T-cell (primary cell): ENCODE measurements at regions not wholly inside any gene's neighbourhood (a gene's known extent, or its start where the extent isn't known, plus 50 kb on each side); places are given as distances from the start of the nearest gene placed in this dataset.

Experiments
- ATAC-seq, 4 experiments: fragments of 200-7000 bp in 3 of 4; fragments of 150-1000 bp in 1 of 4; cut with Tn5 transposase; replicated peaks in 1 of 4; 1 replicate in 3 of 4; 2 replicates in 1 of 4; pipeline ENCODE4 v1.10.0; 2021; ENCODE audit warnings: moderate library complexity in 3 of 4, mild to moderate bottlenecking in 2 of 4, moderate number of reproducible peaks in 1 of 4
- CTCF ChIA-PET, 2 donors: fragments of 300-600 bp; sonication (Branson Sonifier 250); formaldehyde crosslinking; loops; one replicate each; lab custom pipeline; 2022; ENCODE audit warnings: antibody characterized with exemption in 2 of 2; lab: Charles Lee
- POLR2A ChIA-PET, 2 donors: fragments of 300-600 bp; sonication (Branson Sonifier 250); formaldehyde crosslinking; loops; one replicate each; lab custom pipeline; 2022; ENCODE audit warnings: antibody characterized with exemption in 2 of 2; lab: Charles Lee
- DNase-seq, 35 experiments: peaks; one replicate each; pipeline versions ENCODE4 v3.0.0 to v3.0.0-alpha.2; 2013 to 2023
- H3K27ac ChIP-seq: one replicate; pipeline ENCODE4 v1.5.1; 2013; ENCODE audit warnings: low read length
- H3K27me3 ChIP-seq, 2 experiments: replicated peaks in 1 of 2; 1 replicate in 1 of 2; 2 replicates in 1 of 2; pipeline versions ENCODE4 v1.6.1 to v1.7.0; 2013; ENCODE audit warnings: low read length in 1 of 2, mixed read lengths in 1 of 2; ENCODE audit not compliant: control insufficient read depth in 2 of 2, insufficient read depth in 2 of 2; ENCODE audit errors: extremely low read depth in 1 of 2
- H3K36me3 ChIP-seq, 2 donors: 1 replicate in 1 of 2; 2 replicates in 1 of 2; pipeline versions ENCODE4 v1.6.1 to v1.7.0; 2013; ENCODE audit warnings: low read length in 1 of 2; ENCODE audit not compliant: control insufficient read depth in 2 of 2, insufficient read depth in 1 of 2; ENCODE audit errors: extremely low read depth in 1 of 2
- H3K4me1 ChIP-seq, 2 experiments: 1 replicate in 1 of 2; 2 replicates in 1 of 2; pipeline versions ENCODE4 v1.6.1 to v1.7.0; 2013; ENCODE audit warnings: low read length in 2 of 2, mixed read lengths in 1 of 2; ENCODE audit not compliant: insufficient read depth in 2 of 2, control insufficient read depth in 1 of 2; ENCODE audit errors: extremely low read depth in 1 of 2
- H3K4me3 ChIP-seq, 2 donors: 1 replicate in 1 of 2; 2 replicates in 1 of 2; pipeline versions ENCODE4 v1.5.1 to v1.7.0; 2013; ENCODE audit warnings: mild to moderate bottlenecking in 2 of 2, low read length in 1 of 2, moderate library complexity in 1 of 2; ENCODE audit not compliant: control insufficient read depth in 1 of 2; ENCODE audit errors: extremely low read depth in 1 of 2
- H3K9me3 ChIP-seq: 2 replicates; pipeline ENCODE4 v1.7.0; 2013
- H3K27ac Mint-ChIP-seq, 2 donors: one replicate each; pipeline ENCODE4 v1.8.0; 2020 to 2021; ENCODE audit warnings: mild to moderate bottlenecking in 2 of 2, mixed read lengths in 2 of 2
- H3K27me3 Mint-ChIP-seq, 2 donors: one replicate each; pipeline ENCODE4 v1.8.0; 2021 to 2022; ENCODE audit warnings: mixed read lengths in 2 of 2
- H3K36me3 Mint-ChIP-seq: one replicate; pipeline ENCODE4 v1.8.0; 2021; ENCODE audit warnings: mixed read lengths
- H3K4me1 Mint-ChIP-seq, 3 donors: one replicate each; pipeline ENCODE4 v1.8.0; 2020 to 2022; ENCODE audit warnings: mixed read lengths in 3 of 3, mild to moderate bottlenecking in 1 of 3
- H3K4me3 Mint-ChIP-seq, 3 donors: one replicate each; pipeline ENCODE4 v1.8.0; 2020 to 2022; ENCODE audit warnings: mild to moderate bottlenecking in 3 of 3, mixed read lengths in 3 of 3, moderate library complexity in 3 of 3
- H3K9me3 Mint-ChIP-seq, 3 donors: one replicate each; pipeline ENCODE4 v1.8.0; 2020 to 2022; ENCODE audit warnings: mixed read lengths in 3 of 3
- WGBS: methylation state at CpG from one replicate; pipeline ENCODE4 v1.1.5; 2013; ENCODE audit warnings: missing lambda C conversion rate; ENCODE audit not compliant: insufficient coverage; 5-methylcytosine and 5-hydroxymethylcytosine counted together

DNA sequence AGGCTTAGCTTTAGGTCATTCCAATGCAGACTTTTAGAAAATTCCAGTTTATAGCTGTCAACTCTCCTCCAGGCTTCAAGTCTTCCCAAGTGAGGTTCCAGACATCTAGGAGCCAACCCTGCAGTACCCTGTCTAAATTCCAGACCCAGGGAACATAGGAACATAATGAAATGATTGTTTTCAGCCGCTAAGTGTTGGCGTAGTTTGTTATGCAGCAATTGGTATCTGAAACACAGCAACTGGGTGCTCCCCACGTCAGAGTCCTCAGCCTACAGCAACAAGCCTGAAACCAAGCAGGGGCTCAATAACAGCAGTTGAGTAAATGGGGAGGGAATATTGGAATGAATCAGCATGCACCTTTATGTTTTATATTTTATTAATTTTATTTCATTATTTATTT lies 66.8 kb downstream of the BOD1 start:
- CTCF ChIA-PET = no interaction called here

GRCh38 chr5:173547579-173547978 lies 68.9 kb downstream of the BOD1 start:
- POLR2A ChIA-PET = no interaction called here

More for the DNA sequence above, 66.8 kb downstream of the BOD1 start:
- POLR2A ChIA-PET = no interaction called here
- Mint-ChIP-seq H3K27ac (no peak overlapping the region), H3K27me3 (peaks cover 18 to 27% of the 10 kb centered on the region in 2 donors), H3K36me3 (no peaks in the 10 kb centered on the region), H3K9me3 (no peaks in the 10 kb centered on the region), H3K4me1 (no peaks in the 10 kb centered on the region), H3K4me3 (no peak overlapping the region)
- Histone ChIP-seq H3K27ac (no peak overlapping the region), H3K36me3 (no peaks in the 10 kb centered on the region), H3K4me3 (no peak overlapping the region), H3K4me1 (no peaks in the 10 kb centered on the region), H3K27me3 (peaks cover 0 to 16% of the 10 kb centered on the region in 2 experiments), H3K9me3 (no peaks in the 10 kb centered on the region)
- ATAC-seq (no peak), DNase-seq (no peak)
- 93% methylated on average over 2 of the region's 3 CpGs for WGBS

DNA sequence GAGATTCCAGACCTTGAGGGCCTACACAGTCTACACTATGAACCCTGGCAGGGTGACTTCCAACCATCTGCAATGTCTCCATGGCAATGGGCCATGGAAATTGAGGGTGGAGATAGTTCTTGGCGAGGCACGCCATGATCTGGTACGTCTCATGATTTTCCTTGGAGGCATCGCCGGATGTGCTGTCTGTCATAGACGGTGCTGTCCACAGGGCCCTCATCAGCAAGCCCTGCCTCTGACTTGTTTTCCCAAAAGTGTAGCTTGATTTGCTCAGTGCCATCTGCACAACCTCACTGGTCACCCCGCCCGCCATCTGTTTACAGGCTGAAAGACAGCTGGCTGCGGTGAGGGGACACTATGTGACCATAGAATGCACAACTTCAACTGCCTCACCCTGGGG lies 73.5 kb downstream of the BOD1 start:
- no peaks in the 10 kb centered on the region for H3K4me1 ChIP-seq
- no peak overlapping the region for H3K27ac ChIP-seq
- H3K27ac Mint-ChIP-seq = no peak overlapping the region
- no peaks in the 10 kb centered on the region for H3K36me3 Mint-ChIP-seq
- DNase-seq (no peak), ATAC-seq (no peak)
- H3K27me3 Mint-ChIP-seq = peaks cover 14 to 30% of the 10 kb centered on the region in 2 donors
- no peaks in the 10 kb centered on the region for H3K4me1 Mint-ChIP-seq
- WGBS = 89% methylated on average over 8 of the region's 9 CpGs
- H3K27me3 ChIP-seq = peaks cover 0 to 14% of the 10 kb centered on the region in 2 experiments
- no peaks in the 10 kb centered on the region for H3K9me3 ChIP-seq
- H3K9me3 Mint-ChIP-seq = no peaks in the 10 kb centered on the region
- CTCF ChIA-PET = interaction anchor here in 1 of 2 donors (0.5 kb wide), 1 partner anchor 61 kb away, joined by 8 read pairs; no protein-coding TSS in a partner anchor
- H3K36me3 ChIP-seq = no peaks in the 10 kb centered on the region
- H3K4me3 Mint-ChIP-seq = no peak overlapping the region
- POLR2A ChIA-PET = no interaction called here
- H3K4me3 ChIP-seq = no peak overlapping the region

More at GRCh38 chr5:173547579-173547978, 68.9 kb downstream of the BOD1 start:
- Mint-ChIP-seq H3K4me3 (no peak overlapping the region), H3K36me3 (no peaks in the 10 kb centered on the region), H3K9me3 (no peaks in the 10 kb centered on the region), H3K4me1 (no peaks in the 10 kb centered on the region), H3K27me3 (peaks cover 12 to 22% of the 10 kb centered on the region in 2 donors), H3K27ac (no peak overlapping the region)
- Histone ChIP-seq H3K9me3 (no peaks in the 10 kb centered on the region), H3K27me3 (peaks cover 0 to 11% of the 10 kb centered on the region in 2 experiments), H3K27ac (no peak overlapping the region), H3K4me1 (no peaks in the 10 kb centered on the region), H3K4me3 (no peak overlapping the region), H3K36me3 (no peaks in the 10 kb centered on the region)
- DNase-seq = no peak
- CTCF ChIA-PET = interaction anchor here in 1 of 2 donors (1.0 kb wide), 1 partner anchor 25 kb away, joined by 3 read pairs; no protein-coding TSS in a partner anchor
- WGBS = no CpG with 5 or more reads among the region's 3 CpGs
- ATAC-seq = no peak

GRCh38 chr5:173542159-173542558 lies 74.3 kb downstream of the BOD1 start:
- ATAC-seq (no peak), DNase-seq (no peak)
- no peaks in the 10 kb centered on the region for H3K9me3 Mint-ChIP-seq
- H3K4me1 ChIP-seq = no peaks in the 10 kb centered on the region
- H3K4me3 Mint-ChIP-seq = no peak overlapping the region
- H3K27ac ChIP-seq = no peak overlapping the region
- WGBS = 92% methylated on average over 4 of the region's 4 CpGs
- H3K36me3 ChIP-seq = no peaks in the 10 kb centered on the region
- H3K27ac Mint-ChIP-seq = no peak overlapping the region
- peaks cover 0 to 12% of the 10 kb centered on the region in 2 experiments for H3K27me3 ChIP-seq
- POLR2A ChIA-PET = no interaction called here
- CTCF ChIA-PET = interaction anchor here in 1 of 2 donors (0.5 kb wide), 1 partner anchor 62 kb away, joined by 8 read pairs; no protein-coding TSS in a partner anchor
- no peak overlapping the region for H3K4me3 ChIP-seq
- no peaks in the 10 kb centered on the region for H3K4me1 Mint-ChIP-seq
- H3K27me3 Mint-ChIP-seq = peaks cover 18 to 28% of the 10 kb centered on the region in 2 donors
- no peaks in the 10 kb centered on the region for H3K36me3 Mint-ChIP-seq
- H3K9me3 ChIP-seq = no peaks in the 10 kb centered on the region

DNA sequence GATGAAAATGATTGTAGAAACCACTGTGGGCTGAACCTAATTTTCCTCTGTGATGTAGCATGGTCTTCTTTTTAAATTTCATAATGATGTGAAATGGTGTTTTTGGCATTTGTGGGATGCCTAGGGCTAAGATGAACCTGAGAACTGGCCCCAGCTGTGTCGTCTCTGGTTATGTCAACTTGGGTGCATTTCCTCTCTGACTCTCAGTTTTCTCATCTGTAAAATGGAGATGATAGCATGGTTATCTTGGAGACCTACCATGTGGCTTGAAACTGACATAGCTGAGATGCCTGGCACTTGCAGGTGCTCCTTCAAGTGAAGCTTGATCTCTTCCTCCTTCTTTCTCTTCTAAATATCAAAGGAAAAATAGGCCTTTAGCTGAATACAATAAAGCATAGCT lies 77.8 kb downstream of the BOD1 start:
- Histone ChIP-seq H3K27me3 (peaks cover 0 to 10% of the 10 kb centered on the region in 2 experiments), H3K36me3 (no peaks in the 10 kb centered on the region), H3K27ac (no peak overlapping the region), H3K4me1 (no peaks in the 10 kb centered on the region), H3K4me3 (no peak overlapping the region), H3K9me3 (no peaks in the 10 kb centered on the region)
- ATAC-seq (no peak), DNase-seq (no peak)
- Mint-ChIP-seq H3K36me3 (no peaks in the 10 kb centered on the region), H3K27me3 (peaks cover 19 to 31% of the 10 kb centered on the region in 2 donors), H3K9me3 (no peaks in the 10 kb centered on the region), H3K27ac (no peak overlapping the region), H3K4me3 (no peak overlapping the region), H3K4me1 (no peaks in the 10 kb centered on the region)
- POLR2A ChIA-PET = no interaction called here
- 67% methylated on average over 1 of the region's 1 CpG for WGBS
- CTCF ChIA-PET = no interaction called here

- WGBS = 100% methylated on average over 1 of the region's 6 CpGs
- Mint-ChIP-seq H3K4me3 (no peak overlapping the region), H3K27ac (no peak overlapping the region), H3K27me3 (peaks cover 19 to 31% of the 10 kb centered on the region in 2 donors), H3K36me3 (no peaks in the 10 kb centered on the region), H3K9me3 (no peaks in the 10 kb centered on the region), H3K4me1 (no peaks in the 10 kb centered on the region)
- ATAC-seq = no peak
- Histone ChIP-seq H3K9me3 (no peaks in the 10 kb centered on the region), H3K4me3 (no peak overlapping the region), H3K4me1 (no peaks in the 10 kb centered on the region), H3K27me3 (peaks cover 0 to 8% of the 10 kb centered on the region in 2 experiments), H3K36me3 (no peaks in the 10 kb centered on the region), H3K27ac (no peak overlapping the region)
- ChIA-PET POLR2A (no interaction called here), CTCF (no interaction called here)
- DNase-seq = no peak
Measured at GRCh38 chr5:173538018-173538417, 78.4 kb downstream of the BOD1 start.

DNA sequence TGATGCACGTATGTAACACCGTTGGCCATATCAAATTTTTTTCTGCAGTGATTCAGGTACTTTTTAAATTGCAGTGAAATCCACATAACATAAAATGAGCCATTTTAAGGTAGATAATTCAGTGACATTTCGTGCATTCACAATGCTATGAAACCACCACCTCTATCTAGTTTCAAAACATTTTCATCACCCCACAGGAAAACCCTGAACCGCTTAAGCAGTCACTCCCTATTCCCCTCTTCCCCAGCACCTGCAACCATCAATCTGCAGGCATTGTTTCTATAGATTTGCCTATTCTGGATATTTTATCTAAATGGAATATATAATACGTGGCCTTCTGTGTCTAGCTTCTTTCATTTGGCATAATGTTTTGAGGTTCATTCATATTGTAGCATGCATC lies 79.2 kb downstream of the BOD1 start:
- Mint-ChIP-seq H3K36me3 (no peaks in the 10 kb centered on the region), H3K27me3 (peaks cover 19 to 31% of the 10 kb centered on the region in 2 donors), H3K27ac (no peak overlapping the region), H3K4me1 (no peaks in the 10 kb centered on the region), H3K4me3 (no peak overlapping the region), H3K9me3 (no peaks in the 10 kb centered on the region)
- H3K4me1 ChIP-seq = no peaks in the 10 kb centered on the region
- H3K27ac ChIP-seq = no peak overlapping the region
- no peak overlapping the region for H3K4me3 ChIP-seq
- no peak for ATAC-seq
- DNase-seq = no peak
- no peaks in the 10 kb centered on the region for H3K36me3 ChIP-seq
- no peaks in the 10 kb centered on the region for H3K9me3 ChIP-seq
- WGBS = 78% methylated on average over 3 of the region's 5 CpGs
- CTCF ChIA-PET = no interaction called here
- H3K27me3 ChIP-seq = peaks cover 0 to 8% of the 10 kb centered on the region in 2 experiments
- POLR2A ChIA-PET = no interaction called here
